Trophoblast cell (in vitro differentiated cells and primary cell): ENCODE measurements at regions not wholly inside any gene's neighbourhood (a gene's known extent, or its start where the extent isn't known, plus 50 kb on each side); places are given as distances from the start of the nearest gene placed in this dataset.

Experiments
- DNase-seq, 2 donors: peaks; one replicate each; pipeline ENCODE4 v3.0.0-alpha.2; 2016
- H2AFZ ChIP-seq: 2 replicates; pipeline ENCODE4 v1.6.1; 2013; ENCODE audit warnings: low read length, moderate library complexity, mild to moderate bottlenecking; ENCODE audit not compliant: insufficient read depth, poor library complexity
- H2AK5ac ChIP-seq: 2 replicates; pipeline ENCODE4 v1.6.1; 2013; ENCODE audit warnings: mild to moderate bottlenecking, low read length
- H2BK120ac ChIP-seq: 2 replicates; pipeline ENCODE4 v1.6.1; 2013; ENCODE audit warnings: low read length, mild to moderate bottlenecking, moderate library complexity; ENCODE audit not compliant: insufficient read depth, poor library complexity
- H2BK12ac ChIP-seq: 2 replicates; pipeline ENCODE4 v1.6.1; 2013; ENCODE audit warnings: mild to moderate bottlenecking, low read length, moderate library complexity
- H2BK5ac ChIP-seq: 2 replicates; pipeline ENCODE4 v1.6.1; 2013; ENCODE audit warnings: low read length, low read depth, moderate library complexity, mild to moderate bottlenecking; ENCODE audit not compliant: poor library complexity
- H3K14ac ChIP-seq: 2 replicates; pipeline ENCODE4 v1.6.1; 2013; ENCODE audit warnings: mild to moderate bottlenecking, low read length
- H3K18ac ChIP-seq: 2 replicates; pipeline ENCODE4 v1.6.1; 2013; ENCODE audit warnings: mild to moderate bottlenecking, low read length
- H3K23ac ChIP-seq: 2 replicates; pipeline ENCODE4 v1.6.1; 2013; ENCODE audit warnings: low read length
- H3K27ac ChIP-seq: 2 replicates; pipeline ENCODE4 v1.5.1; 2013; ENCODE audit warnings: low read depth, mild to moderate bottlenecking, inconsistent platforms, low read length, moderate library complexity
- H3K27me3 ChIP-seq: 2 replicates; pipeline ENCODE4 v1.6.1; 2013; ENCODE audit warnings: inconsistent platforms, mild to moderate bottlenecking, low read length, moderate library complexity; ENCODE audit not compliant: insufficient read depth
- H3K36me3 ChIP-seq, 2 experiments: 1 replicate in 1 of 2; 2 replicates in 1 of 2; pipeline ENCODE4 v1.6.1; 2013; ENCODE audit warnings: low read length in 2 of 2, mild to moderate bottlenecking in 2 of 2, moderate library complexity in 1 of 2; ENCODE audit not compliant: insufficient read depth in 2 of 2, control insufficient read depth in 1 of 2
- H3K4ac ChIP-seq: 2 replicates; pipeline ENCODE4 v1.6.1; 2013; ENCODE audit warnings: low read depth, mild to moderate bottlenecking, low read length, moderate library complexity
- H3K4me1 ChIP-seq, 2 experiments: 1 replicate in 1 of 2; 2 replicates in 1 of 2; pipeline ENCODE4 v1.6.1; 2013; ENCODE audit warnings: low read length in 2 of 2, mild to moderate bottlenecking in 2 of 2, moderate library complexity in 1 of 2; ENCODE audit not compliant: insufficient read depth in 2 of 2, control insufficient read depth in 1 of 2
- H3K4me2 ChIP-seq: 2 replicates; pipeline ENCODE4 v1.6.1; 2013; ENCODE audit warnings: inconsistent platforms, mild to moderate bottlenecking, low read length, moderate library complexity
- H3K4me3 ChIP-seq: 2 replicates; pipeline ENCODE4 v1.5.1; 2013; ENCODE audit warnings: mild to moderate bottlenecking, low read depth, low read length, inconsistent platforms
- H3K79me1 ChIP-seq: one replicate; pipeline ENCODE4 v1.6.1; 2013; ENCODE audit warnings: low read length
- H3K79me2 ChIP-seq: 2 replicates; pipeline ENCODE4 v1.6.1; 2013; ENCODE audit warnings: low read length, mild to moderate bottlenecking; ENCODE audit not compliant: control insufficient read depth, insufficient read depth, poor library complexity
- H3K9ac ChIP-seq: 2 replicates; pipeline ENCODE4 v1.6.1; 2013; ENCODE audit warnings: mild to moderate bottlenecking, low read length
- H3K9me3 ChIP-seq: 2 replicates; pipeline ENCODE4 v1.6.1; 2013; ENCODE audit warnings: low read depth, mild to moderate bottlenecking, control low read depth, inconsistent platforms, low read length; ENCODE audit not compliant: insufficient read depth
- H4K12ac ChIP-seq: 2 replicates; pipeline ENCODE4 v1.6.1; 2013; ENCODE audit warnings: low read depth, mild to moderate bottlenecking, low read length, moderate library complexity
- H4K8ac ChIP-seq: 2 replicates; pipeline ENCODE4 v1.6.1; 2013; ENCODE audit warnings: low read depth, mild to moderate bottlenecking, low read length, moderate library complexity
- H4K91ac ChIP-seq: one replicate; pipeline ENCODE4 v1.6.1; 2013; ENCODE audit warnings: low read depth, mild to moderate bottlenecking, low read length, moderate library complexity
- WGBS: extraction: QIAGEN DNeasy Blood & Tissue Kit; methylation state at CpG from one replicate; pipeline ENCODE4 v1.1.7; 2013; ENCODE audit warnings: missing lambda C conversion rate; ENCODE audit not compliant: insufficient read length, insufficient coverage; ENCODE audit errors: extremely low coverage; 5-methylcytosine and 5-hydroxymethylcytosine counted together

DNA sequence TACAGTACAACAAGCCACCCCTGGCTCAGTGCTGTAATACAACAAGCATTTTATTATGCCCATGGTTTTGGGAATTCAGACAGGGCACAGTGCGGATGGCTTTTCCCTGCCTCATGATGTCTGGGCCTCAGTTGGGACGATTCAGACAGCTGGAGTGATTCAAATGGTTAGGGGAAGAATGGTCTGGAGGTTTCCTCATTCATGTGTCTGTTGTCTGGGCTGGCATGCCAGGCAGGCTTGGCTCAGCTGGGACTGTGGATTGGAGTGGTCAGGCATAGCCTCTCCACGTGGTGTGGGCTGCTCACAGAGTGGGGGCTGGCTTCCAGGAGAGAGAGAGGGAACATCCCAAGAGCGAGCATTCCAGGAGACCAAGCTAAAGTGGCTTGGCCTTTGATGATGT, 164.4 kb downstream of the C11orf91 start:
- no CpG with 5 or more reads among the region's 4 CpGs for WGBS
- H3K9me3 ChIP-seq = peaks cover 3% of the 10 kb centered on the region

DNA sequence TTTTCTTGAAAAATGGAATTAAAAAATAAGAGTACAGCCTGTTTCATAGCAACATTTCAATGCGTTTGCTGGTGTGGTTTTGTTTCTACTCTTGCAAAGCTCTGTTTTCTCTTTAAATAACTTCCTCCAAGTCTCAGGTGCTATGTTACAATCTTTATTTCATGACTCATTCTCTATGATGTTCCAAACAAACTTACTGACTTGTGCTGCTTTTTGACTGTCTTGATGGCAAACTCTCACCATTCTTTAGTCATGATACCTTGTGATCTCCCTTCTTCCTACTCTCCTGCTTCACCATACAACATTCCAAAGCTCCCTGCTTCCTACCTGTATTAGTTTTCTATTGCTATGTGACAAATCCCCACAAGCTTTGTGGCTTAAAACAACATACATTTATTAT, 166.1 kb downstream of the C11orf91 start:
- Histone ChIP-seq H3K9me3 (peaks cover 3% of the 10 kb centered on the region), H3K27ac (no peak overlapping the region), H3K79me2 (no peaks in the 10 kb centered on the region), H3K4me3 (no peak overlapping the region), H4K91ac (no peak overlapping the region), H2AK5ac (no peak overlapping the region), H3K36me3 (no peaks in the 10 kb centered on the region), H3K27me3 (no peaks in the 10 kb centered on the region), H2AFZ (no peak overlapping the region), H3K14ac (no peak overlapping the region), H2BK12ac (no peak overlapping the region), H3K4ac (no peak overlapping the region), H2BK120ac (no peak overlapping the region), H3K79me1 (no peaks in the 10 kb centered on the region), H2BK5ac (no peak overlapping the region), H3K18ac (no peak overlapping the region), H3K4me1 (no peaks in the 10 kb centered on the region), H3K4me2 (no peak overlapping the region), H4K8ac (no peak overlapping the region), H3K9ac (no peak overlapping the region), H3K23ac (no peak overlapping the region), H4K12ac (no peak overlapping the region)
- no peak for DNase-seq
- WGBS = no CpG with 5 or more reads among the region's 1 CpG

More for the DNA sequence above, 164.4 kb downstream of the C11orf91 start:
- Histone ChIP-seq H2BK12ac (no peak overlapping the region), H3K9ac (no peak overlapping the region), H2AK5ac (no peak overlapping the region), H2BK5ac (no peak overlapping the region), H3K18ac (no peak overlapping the region), H3K27me3 (no peaks in the 10 kb centered on the region), H4K12ac (no peak overlapping the region), H3K4me1 (no peaks in the 10 kb centered on the region), H2AFZ (no peak overlapping the region), H3K36me3 (no peaks in the 10 kb centered on the region), H3K27ac (no peak overlapping the region), H3K4ac (no peak overlapping the region), H3K23ac (no peak overlapping the region), H2BK120ac (no peak overlapping the region), H4K8ac (no peak overlapping the region), H3K14ac (no peak overlapping the region), H3K79me2 (no peaks in the 10 kb centered on the region), H3K4me3 (no peak overlapping the region), H4K91ac (no peak overlapping the region), H3K4me2 (no peak overlapping the region), H3K79me1 (no peaks in the 10 kb centered on the region)
- no peak for DNase-seq

- no peak for DNase-seq
- H2BK120ac ChIP-seq = no peak overlapping the region
- no peak overlapping the region for H3K4me2 ChIP-seq
- H3K18ac ChIP-seq = no peak overlapping the region
- no peaks in the 10 kb centered on the region for H3K36me3 ChIP-seq
- no peak overlapping the region for H3K23ac ChIP-seq
- H4K91ac ChIP-seq = no peak overlapping the region
- no peaks in the 10 kb centered on the region for H3K27me3 ChIP-seq
- no peak overlapping the region for H2AFZ ChIP-seq
- no peak overlapping the region for H2BK12ac ChIP-seq
- no CpG with 5 or more reads among the region's 5 CpGs for WGBS
- no peak overlapping the region for H4K12ac ChIP-seq
- H3K27ac ChIP-seq = no peak overlapping the region
- no peak overlapping the region for H2BK5ac ChIP-seq
- no peak overlapping the region for H2AK5ac ChIP-seq
- H3K14ac ChIP-seq = no peak overlapping the region
- H3K9me3 ChIP-seq = peaks cover 3% of the 10 kb centered on the region
- H3K79me1 ChIP-seq = no peaks in the 10 kb centered on the region
- H4K8ac ChIP-seq = no peak overlapping the region
- no peak overlapping the region for H3K4me3 ChIP-seq
- no peak overlapping the region for H3K4ac ChIP-seq
- no peaks in the 10 kb centered on the region for H3K79me2 ChIP-seq
- no peaks in the 10 kb centered on the region for H3K4me1 ChIP-seq
- no peak overlapping the region for H3K9ac ChIP-seq
Measured at GRCh38 chr11:33533386-33534052, 167.1 kb downstream of the C11orf91 start.

DNA sequence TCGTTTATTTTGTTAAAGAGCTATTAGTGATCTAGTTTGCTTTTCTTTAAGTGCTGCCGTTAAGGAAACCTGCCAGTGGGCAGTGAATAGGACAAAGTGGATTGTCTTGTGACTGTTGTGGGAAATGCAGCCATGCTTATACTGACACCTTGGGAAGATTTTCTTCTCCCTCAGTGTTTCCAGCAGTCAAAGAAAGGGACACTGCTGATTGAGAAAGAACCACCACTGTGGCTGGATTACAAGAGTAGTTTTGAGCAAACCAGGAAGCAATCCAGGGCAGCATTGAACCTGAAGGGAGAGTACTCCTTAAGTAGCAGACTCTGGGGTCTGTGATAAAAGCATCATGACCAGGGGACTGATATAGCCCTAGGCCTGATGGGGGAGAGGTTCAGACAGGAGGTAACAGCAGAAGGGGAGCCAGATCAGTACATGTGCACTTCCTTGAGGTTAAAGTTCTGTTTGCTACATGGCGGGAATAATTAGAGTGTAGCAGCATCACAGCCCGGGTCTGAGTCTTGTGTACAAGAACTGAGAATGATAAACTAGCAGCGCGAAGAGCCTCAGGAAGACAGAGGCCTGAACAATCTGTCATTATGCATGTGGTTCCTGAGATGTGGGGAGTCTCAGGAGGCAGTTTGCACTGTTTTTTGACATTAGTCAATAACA, 167.8 kb downstream of the C11orf91 start:
- Histone ChIP-seq H4K12ac (no peak overlapping the region), H2BK12ac (no peak overlapping the region), H3K4me3 (no peak overlapping the region), H3K4me2 (no peak overlapping the region), H3K9ac (no peak overlapping the region), H2AFZ (no peak overlapping the region), H3K4ac (no peak overlapping the region), H2BK120ac (no peak overlapping the region), H3K79me1 (no peaks in the 10 kb centered on the region), H2BK5ac (no peak overlapping the region), H4K8ac (no peak overlapping the region), H3K27me3 (no peaks in the 10 kb centered on the region), H3K79me2 (no peaks in the 10 kb centered on the region), H4K91ac (no peak overlapping the region), H3K23ac (no peak overlapping the region), H3K4me1 (no peaks in the 10 kb centered on the region), H3K14ac (no peak overlapping the region), H3K18ac (no peak overlapping the region), H3K27ac (no peak overlapping the region), H3K9me3 (peaks cover 3% of the 10 kb centered on the region), H2AK5ac (no peak overlapping the region), H3K36me3 (no peaks in the 10 kb centered on the region)
- DNase-seq = no peak
- WGBS = no CpG with 5 or more reads among the region's 6 CpGs
